A673 (cell line): ENCODE measurements at regions not wholly inside any gene's neighbourhood (a gene's known extent, or its start where the extent isn't known, plus 50 kb on each side); places are given as distances from the start of the nearest gene placed in this dataset.

Source experiments
- CTCF ChIP-seq: fragments of 300-800, 200-600 bp; sonication (generic); conservative IDR thresholded peaks from 2 replicates; pipeline ENCODE4 v1.5.1; 2017; ENCODE audit warnings: low read depth, mild to moderate bottlenecking, antibody characterized with exemption, low read length, moderate library complexity, mixed read lengths
- EZH2 ChIP-seq: fragments of 200-600 bp; sonication (generic); IDR thresholded peaks from 2 replicates; pipeline ENCODE4 v1.6.1; 2017; ENCODE audit warnings: borderline replicate concordance, low read depth, mild to moderate bottlenecking, mixed read lengths, antibody characterized with exemption, low read length; ENCODE audit not compliant: poor library complexity, severe bottlenecking

GRCh38 chr22:49455595-49455994 lies 372.1 kb downstream of the BRD1 start:
- no peak for TF ChIP-seq CTCF
- TF ChIP-seq EZH2: no peak
